IPS DF 6.9 (cell line): ENCODE measurements at regions not wholly inside any gene's neighbourhood (a gene's known extent, or its start where the extent isn't known, plus 50 kb on each side); places are given as distances from the start of the nearest gene placed in this dataset.

Experiments used
- DNase-seq: peaks from one replicate; pipeline ENCODE4 v3.0.0-alpha.2; 2013; ENCODE audit warnings: low read depth, low spot score
- H3K27ac ChIP-seq: one replicate; pipeline ENCODE4 v1.5.1; 2013; ENCODE audit warnings: low read length, control low read depth
- H3K27me3 ChIP-seq: 2 replicates; pipeline ENCODE4 v1.6.1; 2013; ENCODE audit warnings: mild to moderate bottlenecking, low read length; ENCODE audit not compliant: control insufficient read depth, insufficient read depth
- H3K36me3 ChIP-seq: 2 replicates; pipeline ENCODE4 v1.6.1; 2013; ENCODE audit warnings: low read length; ENCODE audit not compliant: control insufficient read depth, insufficient read depth
- H3K4me1 ChIP-seq: 2 replicates; pipeline ENCODE4 v1.6.1; 2013; ENCODE audit warnings: low read length; ENCODE audit not compliant: control insufficient read depth, insufficient read depth
- H3K4me3 ChIP-seq: 2 replicates; pipeline ENCODE4 v1.5.1; 2013; ENCODE audit warnings: mild to moderate bottlenecking, low read length
- H3K9me3 ChIP-seq: 2 replicates; pipeline ENCODE4 v1.6.1; 2013; ENCODE audit warnings: low read length, inconsistent platforms; ENCODE audit not compliant: control insufficient read depth, insufficient read depth
- WGBS: extraction: QIAGEN DNeasy Blood & Tissue Kit; methylation state at CpG from one replicate; pipeline ENCODE4 v1.1.7; 2013; ENCODE audit warnings: mixed read lengths, missing lambda C conversion rate; ENCODE audit not compliant: insufficient read length, insufficient coverage; 5-methylcytosine and 5-hydroxymethylcytosine counted together

DNA sequence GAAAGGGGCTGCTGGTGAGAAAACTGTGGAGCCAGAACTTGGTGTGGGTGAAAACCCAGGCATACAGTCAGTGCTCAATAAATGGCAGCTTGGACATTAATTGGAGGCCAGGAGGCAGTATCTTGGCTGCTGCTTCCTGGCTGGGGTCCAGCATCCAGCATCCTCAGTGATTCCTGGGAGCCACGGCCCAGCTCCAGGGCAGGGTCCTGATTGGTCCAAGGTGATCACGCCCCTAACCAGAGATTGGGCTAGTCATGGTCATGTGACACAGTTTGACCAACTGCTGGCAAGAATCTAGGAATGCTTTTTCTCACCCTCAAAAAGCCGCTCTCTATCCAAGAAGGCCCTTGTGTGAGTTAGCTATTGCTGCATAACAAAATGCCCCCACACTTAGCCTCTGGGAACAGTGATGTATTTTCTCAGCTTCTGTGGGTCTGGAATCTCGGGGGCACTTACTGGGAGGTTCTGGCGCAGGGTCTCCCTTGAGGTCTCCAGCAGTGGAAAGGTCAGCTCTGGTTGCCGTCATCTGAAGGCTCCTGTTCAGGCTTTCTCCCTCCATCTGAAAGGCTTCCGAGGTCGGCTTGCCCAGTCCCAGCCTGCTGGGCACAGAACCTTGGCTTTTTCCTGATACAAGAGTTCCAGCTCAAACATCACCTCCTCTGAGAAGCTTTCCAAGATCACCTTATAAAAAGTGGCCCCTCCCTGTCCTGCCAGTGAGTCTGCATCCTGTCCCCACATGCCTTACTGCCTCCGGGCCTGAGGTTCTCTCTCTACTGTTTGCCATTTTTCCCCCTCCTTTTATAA, 119.2 kb upstream of the NCOR2 start:
- Histone ChIP-seq H3K27ac (no peak overlapping the region), H3K4me1 (no peaks in the 10 kb centered on the region), H3K27me3 (no peaks in the 10 kb centered on the region), H3K9me3 (no peaks in the 10 kb centered on the region), H3K4me3 (no peak overlapping the region), H3K36me3 (no peaks in the 10 kb centered on the region)
- no CpG with 5 or more reads among the region's 9 CpGs for WGBS
- DNase-seq, result no peak

- Histone ChIP-seq H3K4me1 (no peaks in the 10 kb centered on the region), H3K36me3 (no peaks in the 10 kb centered on the region), H3K9me3 (no peaks in the 10 kb centered on the region), H3K27ac (no peak overlapping the region), H3K27me3 (no peaks in the 10 kb centered on the region), H3K4me3 (no peak overlapping the region)
- DNase-seq, result no peak
- WGBS, result no CpG with 5 or more reads among the region's 18 CpGs
Measured at GRCh38 chr12:124685689-124686369, 118.4 kb upstream of the NCOR2 start.

DNA sequence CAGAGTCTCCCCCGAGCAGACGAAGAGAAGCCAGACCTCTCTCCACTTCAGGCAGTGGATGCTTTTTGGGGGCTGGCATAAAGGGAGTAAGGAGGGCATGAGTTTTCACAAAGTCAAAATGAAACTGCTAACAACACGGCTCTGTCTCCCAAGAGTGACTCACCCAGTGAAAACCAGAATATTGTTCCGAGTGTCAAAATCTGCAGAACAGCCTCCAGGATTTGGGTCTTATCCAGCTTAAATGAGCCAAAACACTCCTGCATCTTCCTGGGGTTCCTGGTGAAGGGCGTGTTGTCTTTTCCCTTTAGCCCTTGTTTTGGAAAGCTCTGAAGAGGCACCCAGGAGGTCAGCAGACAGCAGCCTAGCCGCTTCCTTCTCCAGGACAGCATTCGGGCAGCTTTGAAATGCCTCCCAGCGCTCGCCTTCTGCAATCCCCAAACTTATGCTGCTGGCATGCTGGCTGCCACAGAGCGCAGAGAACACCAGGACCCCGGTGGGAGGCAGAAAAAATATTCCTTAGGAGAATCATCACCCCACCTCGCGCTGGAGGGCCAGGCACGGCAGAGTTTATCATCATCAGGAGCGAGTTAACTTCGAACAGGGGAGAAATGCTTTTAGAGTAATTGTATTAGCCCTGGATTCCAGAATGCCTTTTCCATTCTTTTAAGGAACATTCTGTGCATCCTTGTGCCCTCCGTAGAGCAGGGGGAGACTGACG, 117.7 kb upstream of the NCOR2 start:
- Histone ChIP-seq H3K9me3 (no peaks in the 10 kb centered on the region), H3K27ac (no peak overlapping the region), H3K36me3 (no peaks in the 10 kb centered on the region), H3K4me3 (no peak overlapping the region), H3K27me3 (no peaks in the 10 kb centered on the region), H3K4me1 (no peaks in the 10 kb centered on the region)
- no CpG with 5 or more reads among the region's 18 CpGs for WGBS
- DNase-seq, result no peak

DNA sequence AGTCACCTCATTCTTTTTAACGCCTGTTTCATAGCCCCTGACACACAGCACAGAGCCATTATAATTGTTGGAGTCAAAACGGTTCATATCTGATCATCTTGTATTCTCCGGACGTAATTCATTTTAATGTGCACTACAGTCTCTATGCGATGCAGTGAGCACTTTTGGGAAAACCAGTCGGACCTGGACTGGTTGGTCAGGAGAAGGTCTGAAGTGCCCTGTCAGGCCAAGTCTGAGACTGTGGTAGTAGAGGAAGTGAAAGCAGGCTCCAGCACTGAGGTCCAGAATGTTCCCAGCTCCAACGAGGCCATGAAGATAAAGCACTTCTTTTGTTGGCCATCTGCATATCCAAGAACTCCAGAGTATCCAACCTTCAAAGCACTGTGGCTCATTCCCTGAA, 117.1 kb upstream of the NCOR2 start:
- no peak for DNase-seq
- no CpG with 5 or more reads among the region's 7 CpGs for WGBS
- Histone ChIP-seq H3K4me3 (no peak overlapping the region), H3K9me3 (no peaks in the 10 kb centered on the region), H3K4me1 (no peaks in the 10 kb centered on the region), H3K27ac (no peak overlapping the region), H3K36me3 (no peaks in the 10 kb centered on the region), H3K27me3 (no peaks in the 10 kb centered on the region)

- Histone ChIP-seq H3K27me3 (no peaks in the 10 kb centered on the region), H3K9me3 (no peaks in the 10 kb centered on the region), H3K27ac (no peak overlapping the region), H3K36me3 (no peaks in the 10 kb centered on the region), H3K4me3 (no peak overlapping the region), H3K4me1 (no peaks in the 10 kb centered on the region)
- WGBS, result no CpG with 5 or more reads among the region's 16 CpGs
- DNase-seq, result no peak
Measured at GRCh38 chr12:124683152-124684124, 116.0 kb upstream of the NCOR2 start.

DNA sequence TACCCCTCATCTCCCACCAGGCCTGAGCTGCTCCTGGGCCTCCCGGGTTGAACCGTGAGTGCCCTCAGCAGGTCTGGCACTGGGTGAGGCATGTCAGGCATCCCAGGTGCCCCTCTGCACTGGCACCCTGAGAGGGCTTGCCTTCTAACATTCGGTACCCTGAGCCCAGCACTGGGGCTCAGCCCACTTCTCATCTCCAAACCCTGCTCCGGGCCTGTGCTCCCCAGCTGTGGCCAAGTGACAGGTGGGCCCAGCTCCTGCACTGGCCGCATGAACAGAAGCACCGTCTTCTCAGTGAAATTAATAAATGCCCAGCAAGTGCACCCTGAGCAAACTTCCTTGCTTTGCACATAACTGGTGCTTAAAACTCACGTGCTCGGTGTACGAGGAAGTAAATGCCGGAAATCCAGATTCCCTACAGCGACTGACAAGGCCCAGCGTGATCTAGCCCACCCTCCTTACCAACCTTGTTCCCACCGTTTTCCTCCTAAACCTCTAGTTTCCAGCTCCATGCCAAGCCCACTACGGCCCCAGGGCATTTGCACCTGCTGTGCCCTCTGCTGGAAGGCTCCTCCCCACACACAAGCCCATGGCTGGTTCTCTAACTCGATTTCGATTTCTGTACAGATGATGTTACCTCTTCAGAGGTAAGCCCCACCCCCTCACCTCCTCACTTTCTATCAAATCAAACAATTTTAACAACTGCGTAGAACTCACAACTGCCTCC, 115.2 kb upstream of the NCOR2 start:
- 100% methylated on average over 1 of the region's 17 CpGs for WGBS
- H3K4me3 ChIP-seq, result no peak overlapping the region
- no peaks in the 10 kb centered on the region for H3K27me3 ChIP-seq
- no peaks in the 10 kb centered on the region for H3K4me1 ChIP-seq
- H3K27ac ChIP-seq, result no peak overlapping the region
- H3K36me3 ChIP-seq, result no peaks in the 10 kb centered on the region
- no peaks in the 10 kb centered on the region for H3K9me3 ChIP-seq
- no peak for DNase-seq

DNA sequence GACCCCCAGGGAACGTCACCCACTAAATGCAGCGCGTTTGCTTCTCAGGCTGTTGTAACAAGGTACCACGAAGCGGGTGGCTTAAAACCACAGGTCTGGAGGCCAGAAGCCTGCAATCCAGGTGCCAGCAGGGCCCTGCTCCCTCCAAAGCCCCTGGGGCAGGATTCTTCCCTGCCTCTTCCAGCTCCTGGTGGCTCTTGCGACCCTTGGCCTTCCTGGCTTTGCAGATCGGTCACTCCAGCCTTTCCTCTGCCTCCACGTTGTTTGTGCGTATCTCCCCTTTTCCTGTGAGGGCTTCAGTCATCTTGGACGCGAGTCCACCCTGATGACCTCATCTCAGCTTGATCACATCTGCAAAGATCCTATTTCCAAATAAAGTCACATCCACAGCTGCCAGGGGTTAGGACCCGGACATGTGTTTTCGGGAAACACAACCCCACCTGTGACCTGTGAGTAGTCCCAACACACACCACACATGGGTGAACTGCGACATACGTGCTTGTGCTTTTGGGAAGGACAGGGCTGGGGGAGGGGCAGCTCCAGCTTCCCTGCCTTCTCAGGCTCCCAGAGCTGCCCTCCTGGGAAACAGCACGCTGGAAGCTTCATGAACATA, 114.5 kb upstream of the NCOR2 start:
- no CpG with 5 or more reads among the region's 16 CpGs for WGBS
- DNase-seq, result no peak
- Histone ChIP-seq H3K36me3 (no peaks in the 10 kb centered on the region), H3K4me1 (0 out of 2 replicates have a peak, but pooled peaks cover under 1% of the 10 kb centered on the region), H3K27me3 (no peaks in the 10 kb centered on the region), H3K9me3 (no peaks in the 10 kb centered on the region), H3K4me3 (no peak overlapping the region), H3K27ac (no peak overlapping the region)

- peak; percentile 27 for DNase-seq
- Histone ChIP-seq H3K36me3 (no peaks in the 10 kb centered on the region), H3K4me1 (0 out of 2 replicates have a peak, but pooled peaks cover 4% of the 10 kb centered on the region), H3K27ac (no peak overlapping the region), H3K9me3 (no peaks in the 10 kb centered on the region), H3K27me3 (no peaks in the 10 kb centered on the region), H3K4me3 (no peak overlapping the region)
- no CpG with 5 or more reads among the region's 21 CpGs for WGBS
Measured at GRCh38 chr12:124680863-124681778, 113.7 kb upstream of the NCOR2 start.
